OCI-LY1 (cell line): ENCODE measurements at regions not wholly inside any gene's neighbourhood (a gene's known extent, or its start where the extent isn't known, plus 50 kb on each side); places are given as distances from the start of the nearest gene placed in this dataset.

Source experiments
- H2AFZ ChIP-seq: fragments of 200-600 bp; sonication (generic), shearing (Covaris generic); 2 replicates; pipeline ENCODE4 v1.6.0; 2014; ENCODE audit warnings: antibody characterized with exemption, mild to moderate bottlenecking, low read length
- H3F3A ChIP-seq: fragments of 200-600 bp; sonication (generic), shearing (Covaris generic); 2 replicates; pipeline ENCODE4 v1.6.0; 2014; ENCODE audit warnings: mild to moderate bottlenecking, antibody characterized with exemption, low read length, moderate library complexity; ENCODE audit not compliant: insufficient read depth
- H3K27ac ChIP-seq: fragments of 200-600 bp; sonication (generic); 2 replicates; pipeline ENCODE4 v1.5.1; 2014; ENCODE audit warnings: low read length, mixed run types, mild to moderate bottlenecking, low read depth; ENCODE audit not compliant: poor library complexity, severe bottlenecking
- H3K27me3 ChIP-seq: fragments of 200-600 bp; sonication (generic); 2 replicates; pipeline ENCODE4 v1.6.0; 2014; ENCODE audit warnings: antibody characterized with exemption, mild to moderate bottlenecking, low read length, moderate library complexity; ENCODE audit not compliant: insufficient read depth
- H3K36me3 ChIP-seq: fragments of 200-600 bp; sonication (generic); 2 replicates; pipeline ENCODE4 v1.6.1; 2014; ENCODE audit warnings: mild to moderate bottlenecking, antibody characterized with exemption, low read length, moderate library complexity, mixed read lengths; ENCODE audit not compliant: insufficient read depth
- H3K4me1 ChIP-seq: fragments of 200-600 bp; sonication (generic); 2 replicates; pipeline ENCODE4 v1.5.1; 2014; ENCODE audit warnings: mild to moderate bottlenecking, low read length, moderate library complexity; ENCODE audit not compliant: insufficient read depth, severe bottlenecking
- H3K4me2 ChIP-seq: fragments of 200-600 bp; sonication (generic), shearing (Covaris generic); 2 replicates; pipeline ENCODE4 v1.6.1; 2014; ENCODE audit warnings: low read length
- H3K4me3 ChIP-seq: fragments of 200-600 bp; sonication (generic); 2 replicates; pipeline ENCODE4 v1.5.1; 2014; ENCODE audit warnings: low read length, low read depth, mild to moderate bottlenecking, mixed read lengths; ENCODE audit not compliant: poor library complexity, severe bottlenecking
- H3K79me2 ChIP-seq: fragments of 200-600 bp; shearing (Covaris generic); 2 replicates; pipeline ENCODE4 v1.6.1; 2016; ENCODE audit warnings: mixed run types, low read length, mixed read lengths; ENCODE audit not compliant: insufficient read depth
- H3K9ac ChIP-seq: fragments of 200-600 bp; sonication (generic), shearing (Covaris generic); 2 replicates; pipeline ENCODE4 v1.6.1; 2014; ENCODE audit warnings: mild to moderate bottlenecking, low read length, mixed read lengths
- H3K9me2 ChIP-seq: fragments of 200-600 bp; sonication (generic), shearing (Covaris generic); 2 replicates; pipeline ENCODE4 v1.6.1; 2014; ENCODE audit warnings: low read depth, mild to moderate bottlenecking, low read length, mixed read lengths
- H3K9me3 ChIP-seq: fragments of 200-600 bp; shearing (Covaris generic); 2 replicates; pipeline ENCODE4 v1.6.1; 2014; ENCODE audit warnings: low read length, mixed read lengths
- H4K20me1 ChIP-seq: fragments of 200-600 bp; sonication (generic), shearing (Covaris generic); 2 replicates; pipeline ENCODE4 v1.6.0; 2016; ENCODE audit warnings: mild to moderate bottlenecking, low read length; ENCODE audit not compliant: insufficient read depth
- EZH2 ChIP-seq: fragments of 200-600 bp; sonication (generic), shearing (Covaris generic); IDR thresholded peaks from 2 replicates; pipeline ENCODE4 v1.8.0; 2017; ENCODE audit warnings: borderline replicate concordance, mixed run types, mild to moderate bottlenecking, antibody characterized with exemption, low read length, moderate library complexity, mixed read lengths
- TF ChIP-seq, protein P1 (sequence below): fragments of 200-600 bp; sonication (generic), shearing (Covaris generic); IDR thresholded peaks from 2 replicates; pipeline ENCODE4 v1.5.1; 2017; ENCODE audit warnings: mild to moderate bottlenecking, antibody characterized with exemption, low read length, moderate library complexity, mixed read lengths

DNA sequence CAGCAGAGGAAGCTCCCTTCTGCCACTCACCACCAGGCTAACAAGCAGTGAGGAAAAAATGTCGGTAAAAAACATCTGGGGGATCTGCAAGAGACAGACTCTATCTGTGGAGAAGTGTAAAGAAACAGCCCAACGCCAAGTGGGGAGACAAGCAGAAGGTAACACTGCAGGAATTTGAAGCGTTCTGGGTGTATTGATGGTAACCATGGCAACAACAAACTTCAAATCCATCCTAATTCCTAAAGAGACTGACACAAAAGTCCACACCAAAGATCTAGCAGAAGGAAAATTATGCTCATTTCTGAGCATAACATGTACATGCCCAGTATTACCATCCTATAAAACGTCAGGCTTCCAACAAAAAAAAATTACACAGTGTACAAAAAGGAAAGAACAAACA lies 449.3 kb downstream of the GABRB3 start:
- Histone ChIP-seq H3K4me3 (no peak overlapping the region), H2AFZ (no peak overlapping the region), H3K27me3 (no peaks in the 10 kb centered on the region), H3K36me3 (no peaks in the 10 kb centered on the region), H3K9me2 (no peaks in the 10 kb centered on the region), H3K79me2 (no peaks in the 10 kb centered on the region), H3K4me2 (no peak overlapping the region), H3K9ac (no peak overlapping the region), H4K20me1 (no peaks in the 10 kb centered on the region), H3K4me1 (no peaks in the 10 kb centered on the region), H3F3A (no peaks in the 10 kb centered on the region), H3K27ac (no peak overlapping the region), H3K9me3 (no peaks in the 10 kb centered on the region)
- TF ChIP-seq EZH2 = no peak
- TF ChIP-seq, protein P1, sequence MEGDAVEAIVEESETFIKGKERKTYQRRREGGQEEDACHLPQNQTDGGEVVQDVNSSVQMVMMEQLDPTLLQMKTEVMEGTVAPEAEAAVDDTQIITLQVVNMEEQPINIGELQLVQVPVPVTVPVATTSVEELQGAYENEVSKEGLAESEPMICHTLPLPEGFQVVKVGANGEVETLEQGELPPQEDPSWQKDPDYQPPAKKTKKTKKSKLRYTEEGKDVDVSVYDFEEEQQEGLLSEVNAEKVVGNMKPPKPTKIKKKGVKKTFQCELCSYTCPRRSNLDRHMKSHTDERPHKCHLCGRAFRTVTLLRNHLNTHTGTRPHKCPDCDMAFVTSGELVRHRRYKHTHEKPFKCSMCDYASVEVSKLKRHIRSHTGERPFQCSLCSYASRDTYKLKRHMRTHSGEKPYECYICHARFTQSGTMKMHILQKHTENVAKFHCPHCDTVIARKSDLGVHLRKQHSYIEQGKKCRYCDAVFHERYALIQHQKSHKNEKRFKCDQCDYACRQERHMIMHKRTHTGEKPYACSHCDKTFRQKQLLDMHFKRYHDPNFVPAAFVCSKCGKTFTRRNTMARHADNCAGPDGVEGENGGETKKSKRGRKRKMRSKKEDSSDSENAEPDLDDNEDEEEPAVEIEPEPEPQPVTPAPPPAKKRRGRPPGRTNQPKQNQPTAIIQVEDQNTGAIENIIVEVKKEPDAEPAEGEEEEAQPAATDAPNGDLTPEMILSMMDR = no peak

DNA sequence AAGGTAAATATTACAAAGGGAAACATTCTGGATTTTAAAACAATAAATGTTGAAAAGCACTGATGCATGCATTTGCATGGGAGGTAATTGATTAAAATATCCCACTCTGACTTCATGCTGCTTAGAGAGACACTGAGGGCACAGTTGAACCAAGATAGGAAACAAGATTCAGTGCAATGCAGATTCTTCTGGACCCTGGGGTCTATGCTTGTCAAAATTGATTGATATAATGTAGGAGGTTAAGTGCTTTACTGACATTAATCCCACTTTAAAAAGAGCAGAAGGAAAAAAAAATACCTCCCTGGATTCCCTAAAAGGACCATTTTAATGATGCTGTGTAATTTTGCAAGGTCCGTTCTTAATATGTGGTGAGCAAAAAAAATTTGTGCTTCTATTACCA lies 454.2 kb downstream of the GABRB3 start:
- no peaks in the 10 kb centered on the region for H3F3A ChIP-seq
- H3K4me1 ChIP-seq = no peaks in the 10 kb centered on the region
- H2AFZ ChIP-seq = no peak overlapping the region
- H3K9me3 ChIP-seq = no peaks in the 10 kb centered on the region
- TF ChIP-seq EZH2 = no peak
- TF ChIP-seq, protein P1 = no peak
- H3K36me3 ChIP-seq = no peaks in the 10 kb centered on the region
- no peak overlapping the region for H3K4me3 ChIP-seq
- H3K9me2 ChIP-seq = no peaks in the 10 kb centered on the region
- no peak overlapping the region for H3K27ac ChIP-seq
- H4K20me1 ChIP-seq = no peaks in the 10 kb centered on the region
- H3K27me3 ChIP-seq = no peaks in the 10 kb centered on the region
- H3K79me2 ChIP-seq = no peaks in the 10 kb centered on the region
- H3K9ac ChIP-seq = no peak overlapping the region
- no peak overlapping the region for H3K4me2 ChIP-seq

DNA sequence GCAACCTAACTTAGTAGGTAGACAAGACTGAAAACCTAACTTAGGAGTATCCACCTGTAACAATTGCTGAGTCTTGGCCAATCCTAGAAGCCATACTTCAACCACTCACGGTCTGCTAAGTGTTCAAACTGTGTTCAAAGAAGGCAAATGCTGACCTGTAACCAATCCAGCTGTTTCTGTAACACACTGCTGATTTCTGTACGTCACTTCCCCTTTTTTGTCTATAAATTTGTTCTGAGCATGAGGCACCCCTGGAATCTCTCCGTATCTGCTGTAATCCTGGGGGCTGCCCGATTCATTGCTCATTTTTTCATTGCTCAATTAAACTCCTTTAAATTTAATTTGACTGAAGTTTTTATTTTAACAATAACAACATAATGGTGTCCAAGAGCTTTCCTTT lies 451.4 kb upstream of the ATP10A start:
- TF ChIP-seq, protein P1 = no peak
- TF ChIP-seq EZH2 = no peak
- H3K4me2 ChIP-seq = no peak overlapping the region
- no peaks in the 10 kb centered on the region for H3K9me2 ChIP-seq
- no peaks in the 10 kb centered on the region for H3K36me3 ChIP-seq
- no peak overlapping the region for H3K27ac ChIP-seq
- no peaks in the 10 kb centered on the region for H3K9me3 ChIP-seq
- no peak overlapping the region for H2AFZ ChIP-seq
- no peak overlapping the region for H3K4me3 ChIP-seq
- H4K20me1 ChIP-seq = no peaks in the 10 kb centered on the region
- H3F3A ChIP-seq = no peaks in the 10 kb centered on the region
- no peak overlapping the region for H3K9ac ChIP-seq
- H3K27me3 ChIP-seq = no peaks in the 10 kb centered on the region
- H3K4me1 ChIP-seq = no peaks in the 10 kb centered on the region
- H3K79me2 ChIP-seq = no peaks in the 10 kb centered on the region
